Activated CD8-positive, alpha-beta T cell treated with anti-CD3 and anti-CD28 coated beads for 36 hours (primary cell): ENCODE measurements at regions not wholly inside any gene's neighbourhood (a gene's known extent, or its start where the extent isn't known, plus 50 kb on each side); places are given as distances from the start of the nearest gene placed in this dataset.

Source experiments
- ATAC-seq: fragments of 200-7000 bp; cut with Tn5 transposase; one replicate; pipeline ENCODE4 v1.10.0; 2021; ENCODE audit warnings: mild to moderate bottlenecking, moderate library complexity
- CTCF ChIA-PET: fragments of 350-600 bp; sonication (Branson Sonifier 250); formaldehyde crosslinking; loops from one replicate; lab custom pipeline; 2021; ENCODE audit warnings: antibody characterized with exemption; lab: Charles Lee
- POLR2A ChIA-PET: fragments of 350-600 bp; sonication (Branson Sonifier 250); formaldehyde crosslinking; loops from one replicate; lab custom pipeline; 2021; ENCODE audit warnings: antibody characterized with exemption; lab: Charles Lee
- DNase-seq: peaks from one replicate; pipeline ENCODE4 v3.0.0-alpha.2; 2020
- H3K27ac Mint-ChIP-seq: one replicate; pipeline ENCODE4 v1.8.0; 2021; ENCODE audit warnings: mild to moderate bottlenecking, mixed read lengths
- H3K27me3 Mint-ChIP-seq: one replicate; pipeline ENCODE4 v1.8.0; 2021; ENCODE audit warnings: mixed read lengths
- H3K36me3 Mint-ChIP-seq: one replicate; pipeline ENCODE4 v1.8.0; 2021; ENCODE audit warnings: low read depth, mixed read lengths
- H3K4me1 Mint-ChIP-seq: one replicate; pipeline ENCODE4 v1.8.0; 2021; ENCODE audit warnings: low read depth, mixed read lengths
- H3K4me3 Mint-ChIP-seq: one replicate; pipeline ENCODE4 v1.8.0; 2021; ENCODE audit warnings: mild to moderate bottlenecking, moderate library complexity, mixed read lengths
- H3K9me3 Mint-ChIP-seq: one replicate; pipeline ENCODE4 v1.8.0; 2021; ENCODE audit warnings: mixed read lengths
- intact Hi-C: fragments of 100-400 bp; cut with micrococcal nuclease; formaldehyde crosslinking; loops from one replicate; pipeline ENCODE4 v1.10.0; 2022
- TF ChIP-seq, protein P1 (sequence below): fragments of 200-600 bp; IDR thresholded peaks from one replicate; pipeline ENCODE4 v1.8.0; 2022; ENCODE audit warnings: antibody characterized with exemption, mild to moderate bottlenecking

DNA sequence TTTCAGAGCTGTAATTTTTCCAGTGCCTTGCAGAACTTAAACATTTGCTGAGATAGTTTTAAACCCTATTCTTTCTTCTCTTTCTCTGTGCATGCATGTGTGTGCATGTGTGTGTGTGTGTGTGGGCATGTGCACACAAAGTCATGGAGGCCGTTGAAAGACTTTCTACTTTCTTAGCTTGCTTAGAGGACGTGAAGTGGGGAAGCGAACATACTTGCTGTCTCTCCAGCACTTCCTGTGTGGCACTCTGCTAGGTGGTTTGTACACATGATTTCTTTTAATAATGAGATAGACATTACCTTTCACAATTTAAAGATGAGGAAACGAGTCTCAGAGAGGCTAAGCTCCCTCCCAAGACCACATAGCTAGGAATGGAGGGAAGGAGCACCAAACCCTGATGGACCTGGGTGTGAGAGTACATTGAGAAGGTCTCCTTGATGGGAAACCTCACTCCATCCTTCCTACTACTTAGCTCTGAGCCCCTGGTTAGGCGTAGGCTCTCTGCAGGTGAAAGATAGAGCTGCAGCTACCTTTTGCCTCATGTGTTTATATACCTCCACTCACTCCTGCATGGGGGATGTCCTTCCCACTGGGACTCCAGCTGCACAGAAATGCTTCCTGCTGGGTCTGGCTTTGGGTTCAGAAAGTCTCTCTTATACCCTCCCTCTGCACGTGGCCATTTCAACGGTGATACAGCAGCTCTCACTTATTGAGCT lies 101.9 kb upstream of the USP24 start:
- Mint-ChIP-seq H3K27ac (no peak overlapping the region), H3K27me3 (no peaks in the 10 kb centered on the region), H3K4me3 (no peak overlapping the region), H3K4me1 (peaks cover 2% of the 10 kb centered on the region), H3K9me3 (no peaks in the 10 kb centered on the region), H3K36me3 (no peaks in the 10 kb centered on the region)
- TF ChIP-seq, protein P1, sequence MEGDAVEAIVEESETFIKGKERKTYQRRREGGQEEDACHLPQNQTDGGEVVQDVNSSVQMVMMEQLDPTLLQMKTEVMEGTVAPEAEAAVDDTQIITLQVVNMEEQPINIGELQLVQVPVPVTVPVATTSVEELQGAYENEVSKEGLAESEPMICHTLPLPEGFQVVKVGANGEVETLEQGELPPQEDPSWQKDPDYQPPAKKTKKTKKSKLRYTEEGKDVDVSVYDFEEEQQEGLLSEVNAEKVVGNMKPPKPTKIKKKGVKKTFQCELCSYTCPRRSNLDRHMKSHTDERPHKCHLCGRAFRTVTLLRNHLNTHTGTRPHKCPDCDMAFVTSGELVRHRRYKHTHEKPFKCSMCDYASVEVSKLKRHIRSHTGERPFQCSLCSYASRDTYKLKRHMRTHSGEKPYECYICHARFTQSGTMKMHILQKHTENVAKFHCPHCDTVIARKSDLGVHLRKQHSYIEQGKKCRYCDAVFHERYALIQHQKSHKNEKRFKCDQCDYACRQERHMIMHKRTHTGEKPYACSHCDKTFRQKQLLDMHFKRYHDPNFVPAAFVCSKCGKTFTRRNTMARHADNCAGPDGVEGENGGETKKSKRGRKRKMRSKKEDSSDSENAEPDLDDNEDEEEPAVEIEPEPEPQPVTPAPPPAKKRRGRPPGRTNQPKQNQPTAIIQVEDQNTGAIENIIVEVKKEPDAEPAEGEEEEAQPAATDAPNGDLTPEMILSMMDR = no peak
- ATAC-seq (no peak), DNase-seq (no peak)
- ChIA-PET POLR2A (no interaction called here), CTCF (interaction anchor here (0.7 to 3.4 kb wide), 5 partner anchors 18 to 33 kb away, joined by 3 to 12 read pairs (median 4); no protein-coding TSS in a partner anchor)
- intact Hi-C loops = no loop called here

DNA sequence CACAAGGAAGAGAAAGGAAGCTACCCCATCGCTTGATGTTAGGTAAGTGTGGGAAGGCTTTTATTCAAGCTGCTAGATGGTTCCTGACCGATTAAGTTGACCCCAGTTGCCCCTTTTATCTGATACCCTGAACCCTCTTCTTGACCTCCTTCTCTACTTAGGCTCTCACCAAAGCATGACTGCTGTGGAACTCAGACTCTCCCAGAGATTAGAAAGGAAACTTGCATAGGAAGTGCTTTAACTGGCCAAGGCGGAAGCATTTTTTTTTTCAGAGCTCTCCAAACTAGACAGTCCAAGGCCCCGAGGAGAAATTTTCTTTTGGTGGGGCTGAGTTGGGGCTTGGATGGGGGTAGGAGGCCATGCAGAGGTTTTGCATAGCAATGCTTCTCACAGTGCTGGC lies 101.3 kb upstream of the USP24 start:
- CTCF ChIA-PET = interaction anchor here (0.7 to 1.2 kb wide), 4 partner anchors 17 to 32 kb away, joined by 3 to 4 read pairs (median 4); no protein-coding TSS in a partner anchor
- Mint-ChIP-seq H3K9me3 (no peaks in the 10 kb centered on the region), H3K4me1 (peaks cover 2% of the 10 kb centered on the region), H3K27me3 (no peaks in the 10 kb centered on the region), H3K27ac (no peak overlapping the region), H3K36me3 (no peaks in the 10 kb centered on the region), H3K4me3 (no peak overlapping the region)
- intact Hi-C loops = no loop called here
- DNase-seq (no peak), ATAC-seq (no peak)
- POLR2A ChIA-PET = no interaction called here
- TF ChIP-seq, protein P1 = no peak

- TF ChIP-seq, protein P1 = no peak
- DNase-seq = no peak
- POLR2A ChIA-PET = no interaction called here
- intact Hi-C loops = no loop called here
- no peaks in the 10 kb centered on the region for H3K27me3 Mint-ChIP-seq
- H3K27ac Mint-ChIP-seq = no peak overlapping the region
- H3K4me1 Mint-ChIP-seq = peaks cover 9% of the 10 kb centered on the region
- CTCF ChIA-PET = no interaction called here
- H3K36me3 Mint-ChIP-seq = no peaks in the 10 kb centered on the region
- no peak overlapping the region for H3K4me3 Mint-ChIP-seq
- no peaks in the 10 kb centered on the region for H3K9me3 Mint-ChIP-seq
- no peak for ATAC-seq
Observed at GRCh38 chr1:55315552-55315951, 100.4 kb upstream of the USP24 start.

GRCh38 chr1:55314740-55315139 lies 99.6 kb upstream of the USP24 start:
- POLR2A ChIA-PET = no interaction called here
- H3K4me1 Mint-ChIP-seq = peaks cover 10% of the 10 kb centered on the region
- TF ChIP-seq, protein P1 = no peak

DNA sequence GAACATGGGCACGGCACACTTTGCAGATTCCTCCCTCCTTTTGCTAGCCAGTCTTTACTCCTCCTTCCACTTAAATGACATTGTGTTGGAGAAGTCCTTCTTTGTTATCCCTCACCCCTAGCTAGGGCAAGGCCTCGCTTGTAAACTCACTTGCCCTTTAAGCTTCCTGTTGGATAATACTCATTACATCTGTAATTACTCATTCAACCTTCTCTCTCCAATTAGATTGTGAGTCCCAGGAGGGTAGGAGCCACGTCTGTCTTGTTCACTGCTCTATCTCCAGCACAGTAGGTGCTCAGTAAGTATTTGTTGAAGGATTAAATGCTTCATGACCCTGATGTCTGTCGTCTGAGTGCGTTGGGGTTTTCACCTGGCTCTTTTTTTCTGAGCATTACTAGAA lies 98.7 kb upstream of the USP24 start:
- no peak for ATAC-seq
- no peak overlapping the region for H3K27ac Mint-ChIP-seq
- peaks cover 10% of the 10 kb centered on the region for H3K4me1 Mint-ChIP-seq
- POLR2A ChIA-PET = interaction anchor here (1.0 kb wide), 1 partner anchor 12 kb away, joined by 3 read pairs; no protein-coding TSS in a partner anchor
- no peaks in the 10 kb centered on the region for H3K36me3 Mint-ChIP-seq
- CTCF ChIA-PET = interaction anchor here (0.9 kb wide), 1 partner anchor 62 kb away, joined by 3 read pairs; no protein-coding TSS in a partner anchor
- no peaks in the 10 kb centered on the region for H3K9me3 Mint-ChIP-seq
- no peak for DNase-seq
- no peak overlapping the region for H3K4me3 Mint-ChIP-seq
- H3K27me3 Mint-ChIP-seq = no peaks in the 10 kb centered on the region
- intact Hi-C loops = no loop called here
- TF ChIP-seq, protein P1 = no peak

More at GRCh38 chr1:55314740-55315139, 99.6 kb upstream of the USP24 start:
- no peak for ATAC-seq
- CTCF ChIA-PET = no interaction called here
- H3K27me3 Mint-ChIP-seq = no peaks in the 10 kb centered on the region
- DNase-seq = no peak
- intact Hi-C loops = no loop called here
- H3K36me3 Mint-ChIP-seq = no peaks in the 10 kb centered on the region
- no peaks in the 10 kb centered on the region for H3K9me3 Mint-ChIP-seq
- no peak overlapping the region for H3K27ac Mint-ChIP-seq
- no peak overlapping the region for H3K4me3 Mint-ChIP-seq
